A204.1 (cell line): ENCODE measurements at regions not wholly inside any gene's neighbourhood (a gene's known extent, or its start where the extent isn't known, plus 50 kb on each side); places are given as distances from the start of the nearest gene placed in this dataset.
"Not testable (repeated sequence)": the region's sequence is repeated elsewhere in the genome, so short reads cannot be mapped to it uniquely, and the experiment has no call there.

ENCODE experiments used
- FAIRE-seq: peaks from 2 replicates; lab custom pipeline; 2012; peaks lifted over from hg19 to GRCh38; lab: Jason Lieb, UNC

DNA sequence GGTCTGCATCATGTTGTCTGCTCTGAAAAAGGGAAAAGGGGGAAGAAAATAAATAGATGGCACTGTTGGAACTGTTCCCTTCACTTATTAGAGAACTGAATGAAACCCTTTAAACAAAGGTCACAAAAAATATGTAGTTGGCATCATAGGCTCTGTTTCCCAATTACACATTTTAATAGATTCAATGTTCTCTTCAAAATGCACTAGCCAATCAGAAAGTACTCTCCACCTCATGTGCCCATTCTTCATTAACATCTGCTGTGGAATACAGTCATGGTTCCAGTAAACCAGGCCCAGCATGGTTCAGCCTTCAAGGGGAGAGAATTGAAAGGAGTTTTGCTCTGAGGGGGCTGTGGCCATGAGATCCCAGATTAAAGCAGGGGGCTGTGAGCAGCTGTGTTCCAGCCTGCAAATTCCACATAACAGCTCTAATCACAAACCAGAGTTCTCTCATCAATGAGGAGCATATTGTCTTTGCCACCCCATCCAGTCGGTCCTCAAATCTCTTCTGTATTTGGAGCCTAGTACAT, 165.9 kb upstream of the CREB1 start:
- no peak for FAIRE-seq

- no peak for FAIRE-seq
These were observed 159.1 kb upstream of the CREB1 start for GRCh38 chr2:207370646-207371045.

GRCh38 chr2:207371877-207372276, 157.9 kb upstream of the CREB1 start:
- no peak for FAIRE-seq

GRCh38 chr2:207372483-207372882, 157.3 kb upstream of the CREB1 start:
- no peak for FAIRE-seq

DNA sequence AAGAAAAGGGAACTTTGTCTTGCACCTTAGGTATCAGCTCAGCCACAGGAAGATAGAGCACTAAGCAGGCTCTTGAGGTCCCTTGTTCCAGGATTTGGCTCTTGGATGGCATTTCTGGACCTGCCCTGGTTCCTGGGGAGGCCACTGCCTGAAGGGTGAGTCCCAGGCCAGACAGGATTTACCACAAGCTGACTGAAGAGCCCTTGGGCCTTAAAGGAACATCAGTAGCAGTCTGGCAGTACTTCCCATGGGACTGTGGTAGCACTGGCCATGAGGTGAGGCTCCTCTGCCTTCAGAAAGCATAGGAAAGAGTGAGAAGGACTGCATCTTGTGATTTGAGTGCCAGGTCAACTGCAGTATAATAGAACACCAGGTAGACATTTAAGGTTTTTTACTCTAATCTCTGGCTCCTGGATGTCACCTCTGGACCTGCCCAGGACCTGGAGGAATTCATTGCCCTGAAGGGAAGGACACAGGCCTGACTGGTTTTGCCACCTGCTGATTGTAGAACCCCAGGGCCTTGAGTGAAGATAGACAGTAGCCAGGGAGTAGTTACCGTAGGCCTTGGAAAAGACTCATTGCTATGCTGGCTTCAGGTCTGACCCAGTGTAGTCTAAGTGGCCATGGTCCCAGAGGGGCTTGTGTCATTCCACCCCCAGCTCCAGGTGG, 154.4 kb upstream of the CREB1 start:
- FAIRE-seq: no peak

- FAIRE-seq: not testable (repeated sequence)
These were observed 151.1 kb upstream of the CREB1 start for GRCh38 chr2:207378620-207379019.

DNA sequence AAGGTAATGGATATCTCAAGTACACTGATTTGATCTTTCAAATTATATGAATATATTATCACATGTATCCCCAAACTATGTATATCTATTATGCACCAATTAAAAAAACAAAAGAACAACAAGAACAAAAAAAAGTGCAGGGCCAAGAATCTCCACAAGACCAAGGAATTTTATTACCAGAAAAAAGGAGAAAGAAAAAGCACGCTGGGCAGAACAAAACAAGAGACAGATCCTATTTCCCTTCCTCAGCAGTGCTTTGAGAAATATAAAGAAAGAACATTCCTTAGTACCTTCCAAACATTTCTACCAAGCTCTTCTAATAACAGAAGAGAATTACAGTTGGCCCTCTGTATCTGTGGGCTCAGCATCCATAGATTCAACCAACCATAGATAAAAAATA, 144.7 kb upstream of the CREB1 start:
- no peak for FAIRE-seq

GRCh38 chr2:207385903-207386302, 143.9 kb upstream of the CREB1 start:
- no peak for FAIRE-seq

DNA sequence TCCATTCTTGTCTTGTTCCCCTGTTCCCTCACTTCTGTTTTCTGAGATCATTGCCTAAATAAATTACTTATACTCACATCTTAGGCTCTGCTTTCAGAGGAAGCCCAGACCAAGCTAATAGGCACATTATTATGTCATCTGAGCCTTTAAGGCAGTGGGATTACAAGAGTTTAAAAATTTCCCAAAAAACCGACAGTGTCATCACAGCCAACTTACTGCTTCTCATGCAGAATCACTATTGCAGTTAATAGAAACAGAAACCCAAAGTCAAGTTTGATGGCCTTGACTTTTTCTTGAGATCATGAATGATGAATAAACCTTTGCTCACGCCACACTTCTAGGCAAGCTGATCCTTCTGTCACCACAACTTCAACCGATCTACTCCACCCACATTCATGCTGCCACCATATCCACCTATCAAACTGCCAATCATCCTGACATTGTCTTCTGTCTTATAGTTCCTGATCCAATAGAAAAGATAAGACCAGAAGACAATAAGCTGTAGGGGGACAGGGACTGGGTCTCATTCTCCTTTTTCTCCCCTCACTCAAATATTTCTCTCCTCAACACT, 142.7 kb upstream of the CREB1 start:
- no peak for FAIRE-seq

- no peak for FAIRE-seq
These were observed 139.3 kb upstream of the CREB1 start for GRCh38 chr2:207390302-207391095.

GRCh38 chr2:207394203-207394781, 135.5 kb upstream of the CREB1 start:
- no peak for FAIRE-seq

DNA sequence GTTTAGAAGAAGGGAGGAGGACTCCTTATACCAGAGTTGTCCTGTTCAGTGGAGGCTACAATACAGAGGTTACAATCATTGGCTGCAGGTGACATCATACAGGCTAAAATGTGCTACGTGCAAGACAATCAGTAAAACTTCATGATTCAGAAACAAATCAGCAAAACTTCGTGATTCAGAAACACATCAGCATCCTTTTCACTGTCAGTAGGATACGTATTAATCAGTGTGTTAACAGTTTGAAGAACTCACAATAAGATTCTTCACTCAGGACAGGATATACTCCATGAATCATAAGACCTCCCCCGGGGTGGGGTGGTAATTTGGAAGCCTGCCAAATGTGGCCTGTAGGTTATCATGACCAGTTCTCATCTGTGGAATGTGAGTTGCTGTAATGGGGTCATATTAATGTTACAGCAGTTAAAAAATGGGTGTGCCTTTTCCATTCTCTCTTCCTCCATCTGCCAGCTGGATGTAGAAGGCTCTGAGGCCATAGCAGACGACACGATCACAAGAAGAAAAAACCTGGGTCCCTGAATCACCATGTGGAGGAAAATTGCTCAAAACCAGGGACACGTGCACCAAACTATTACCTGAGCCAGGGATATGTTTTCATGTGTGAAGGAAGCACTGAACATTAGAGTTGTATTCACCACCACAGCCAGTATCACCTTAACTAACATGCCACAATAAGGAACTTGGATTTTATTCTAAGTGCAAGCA, 134.8 kb upstream of the CREB1 start:
- no peak for FAIRE-seq

GRCh38 chr2:207395535-207396251, 134.1 kb upstream of the CREB1 start:
- no peak for FAIRE-seq

- FAIRE-seq: no peak
These were observed 131.7 kb upstream of the CREB1 start for GRCh38 chr2:207397917-207398655.

DNA sequence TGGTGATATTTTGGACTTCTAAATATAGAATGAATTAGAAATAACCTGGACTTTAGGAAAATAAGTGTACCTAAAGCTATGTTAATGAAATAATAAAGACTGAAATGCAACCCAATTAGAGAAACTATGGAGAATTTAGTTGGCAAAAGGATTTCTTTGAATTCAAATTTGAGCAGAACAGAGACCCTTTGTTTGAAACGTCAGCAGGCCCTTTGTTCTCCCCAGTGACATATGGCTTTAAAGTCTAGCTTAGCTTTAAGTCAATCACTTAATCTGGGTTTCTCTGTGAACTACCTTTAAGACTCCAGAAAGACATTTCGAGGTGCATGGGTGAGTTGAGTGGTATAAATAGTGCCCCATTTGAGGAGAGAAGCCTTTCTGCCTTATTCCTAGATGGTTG, 130.5 kb upstream of the CREB1 start:
- FAIRE-seq: no peak

DNA sequence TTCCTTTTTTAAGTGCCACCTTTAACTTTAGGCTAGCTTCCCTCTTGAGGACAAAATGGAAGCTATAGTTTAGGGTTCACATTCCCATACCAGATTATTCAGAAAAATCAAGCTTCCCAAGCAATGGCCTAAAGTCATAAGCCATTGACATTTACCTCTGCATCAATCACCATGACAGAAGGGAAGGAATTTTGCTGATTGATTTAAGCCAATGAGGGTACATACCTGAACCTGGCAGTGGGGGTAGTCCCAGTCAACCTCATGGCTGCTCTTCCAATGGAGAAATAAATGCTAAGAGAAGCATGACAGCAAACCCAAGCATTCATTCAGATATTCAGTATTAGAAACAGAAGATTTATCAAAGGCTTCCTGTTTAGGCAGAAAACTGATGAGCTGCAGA, 128.4 kb upstream of the CREB1 start:
- FAIRE-seq: no peak

DNA sequence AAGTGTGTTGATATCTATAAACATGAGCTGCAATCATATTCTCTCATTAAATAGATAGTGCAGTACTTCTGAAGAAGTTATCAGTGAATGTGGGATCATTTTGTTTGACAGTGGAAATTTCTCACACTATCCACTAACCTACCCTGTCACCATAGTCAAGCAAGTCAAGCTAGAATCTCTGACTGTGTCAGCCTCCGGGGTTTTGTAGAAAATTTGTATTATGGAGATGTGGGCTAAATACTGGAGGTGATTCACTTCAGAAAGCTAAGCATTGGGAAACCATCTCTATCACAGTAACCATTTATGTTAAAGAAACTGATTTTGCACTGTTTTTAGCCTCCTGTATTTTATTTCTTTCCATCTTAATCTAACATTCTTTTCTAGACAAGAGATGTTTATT, 126.6 kb upstream of the CREB1 start:
- FAIRE-seq: no peak

DNA sequence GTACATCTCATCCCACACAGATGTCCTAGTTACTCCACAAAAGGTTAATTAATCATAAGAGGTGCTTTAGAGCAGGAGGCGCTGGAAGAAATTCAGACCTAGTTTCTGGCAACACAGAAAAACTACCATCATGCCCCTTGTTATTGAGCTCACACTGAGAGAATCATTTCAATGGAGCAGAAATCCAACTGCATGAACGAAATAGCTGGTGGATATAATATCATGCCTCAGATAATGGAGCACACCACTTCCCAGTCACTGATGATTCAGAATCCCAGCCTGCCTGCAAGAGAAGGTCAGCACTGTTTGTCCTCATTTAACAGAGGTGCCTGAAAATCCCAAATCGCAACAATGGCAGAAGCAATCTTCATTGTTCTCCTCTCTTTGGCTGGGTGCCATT, 125.8 kb upstream of the CREB1 start:
- no peak for FAIRE-seq

GRCh38 chr2:207405150-207405549, 124.6 kb upstream of the CREB1 start:
- no peak for FAIRE-seq

GRCh38 chr2:207408086-207408794, 121.5 kb upstream of the CREB1 start:
- no peak for FAIRE-seq
